Gastrocnemius medialis (tissue), 4 donors: ENCODE measurements at regions not wholly inside any gene's neighbourhood (a gene's known extent, or its start where the extent isn't known, plus 50 kb on each side); places are given as distances from the start of the nearest gene placed in this dataset.

Experiments
- ATAC-seq, 2 donors: fragments of 150-250 bp; one replicate each; pipeline ENCODE4 v1.9.1; 2016
- DNase-seq, 2 donors: peaks; one replicate each; pipeline ENCODE4 v3.0.0-alpha.2; 2019
- H3K27ac ChIP-seq, 4 donors: fragments of 200-600 bp; sonication (generic); 1 replicate in 1 of 4; 2 replicates in 3 of 4; pipeline ENCODE4 v1.5.1; 2016 to 2018; ENCODE audit warnings: mild to moderate bottlenecking in 2 of 4, moderate library complexity in 1 of 4
- H3K27me3 ChIP-seq, 3 donors: fragments of 200-600 bp; sonication (generic) in 2 of 3; 1 replicate in 1 of 3; 2 replicates in 2 of 3; pipeline versions ENCODE4 v1.5.1 to v1.6.0; 2016 to 2019; ENCODE audit warnings: mild to moderate bottlenecking in 1 of 3, moderate library complexity in 1 of 3
- H3K36me3 ChIP-seq, 2 donors: fragments of 200-600 bp; sonication (generic) in 1 of 2; one replicate each; pipeline ENCODE4 v1.5.1; 2017 to 2018
- H3K4me1 ChIP-seq, 2 donors: fragments of 200-600 bp; sonication (generic) in 1 of 2; one replicate each; pipeline ENCODE4 v1.5.1; 2016 to 2017; ENCODE audit warnings: mild to moderate bottlenecking in 2 of 2
- H3K4me3 ChIP-seq, 4 donors: fragments of 200-600 bp; sonication (generic) in 3 of 4; 1 replicate in 1 of 4; 2 replicates in 3 of 4; pipeline ENCODE4 v1.5.1; 2016 to 2019; ENCODE audit warnings: mild to moderate bottlenecking in 2 of 4
- H3K9me3 ChIP-seq, 3 donors: fragments of 200-600 bp; sonication (generic) in 2 of 3; 1 replicate in 1 of 3; 2 replicates in 2 of 3; pipeline ENCODE4 v1.5.1; 2016 to 2019
- POLR2A ChIP-seq, 2 donors: fragments of 450-650 bp; IDR thresholded peaks; one replicate each; pipeline ENCODE4 v1.6.1; 2017; ENCODE audit warnings: antibody characterized with exemption in 2 of 2, mild to moderate bottlenecking in 2 of 2, moderate library complexity in 2 of 2
- in situ Hi-C, 4 donors: fragments of 200-750 bp; cut with MboI; loops; one replicate each; pipeline versions ENCODE4 v1.15.0 to v1.8.0; 2017; ENCODE audit warnings: low sequenced_read_pairs in 4 of 4
- intact Hi-C: fragments of 100-400 bp; cut with DNase I; formaldehyde crosslinking; loops from one replicate; pipeline ENCODE4 v1.15.1; 2023; ENCODE audit warnings: low total_unique reads
- TF ChIP-seq, protein P1 (sequence below), 5 experiments: fragments of 450-650 bp in 3 of 5; fragments of 200-600 bp in 2 of 5; sonication (generic) in 2 of 5; IDR thresholded peaks in 4 of 5; conservative IDR thresholded peaks in 1 of 5; 1 replicate in 4 of 5; 2 replicates in 1 of 5; pipeline ENCODE4 v1.5.1; 2016 to 2019; ENCODE audit warnings: antibody characterized with exemption in 5 of 5, mild to moderate bottlenecking in 3 of 5, moderate library complexity in 3 of 5

DNA sequence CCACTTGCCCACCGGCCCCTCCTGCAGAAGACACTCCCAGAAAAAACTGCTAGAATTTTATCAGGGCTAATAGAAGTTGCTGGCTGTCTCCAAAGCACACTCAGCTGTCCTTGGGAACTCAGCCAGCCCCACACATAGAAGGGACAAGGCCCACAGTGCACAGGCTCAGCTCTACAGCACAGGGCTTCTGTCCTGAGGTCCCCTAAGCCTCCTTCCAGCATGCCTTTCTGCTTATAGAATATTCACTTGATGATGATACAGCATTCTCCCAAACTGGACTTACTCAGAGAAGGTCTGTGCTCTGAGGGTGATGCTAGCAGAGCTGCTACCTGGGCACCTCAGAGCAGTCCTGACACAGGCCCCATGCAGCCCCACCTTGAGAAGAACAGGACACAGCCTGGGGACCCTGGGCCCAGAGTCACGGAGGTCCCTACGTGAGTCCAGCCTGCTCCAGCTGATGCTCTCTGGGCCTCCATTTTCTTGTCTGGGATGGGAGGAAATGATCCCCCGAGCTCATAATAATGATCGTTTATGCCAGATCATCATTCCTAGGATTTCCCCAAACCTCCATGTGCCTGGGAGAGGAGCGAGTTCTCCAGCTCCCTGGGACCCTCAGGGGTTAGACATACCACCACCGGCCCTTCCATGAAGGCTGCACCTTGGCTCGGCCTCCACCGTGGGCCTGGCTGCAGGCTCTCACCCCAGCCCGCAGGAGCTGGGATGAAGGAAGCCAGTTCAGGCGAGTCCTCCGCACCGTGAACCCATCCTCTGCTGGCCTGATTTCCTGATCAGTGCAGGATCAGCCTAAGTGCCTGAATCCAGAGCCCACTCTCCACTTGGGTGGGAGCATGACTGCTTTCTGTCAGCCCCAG lies 145.6 kb downstream of the ZNF248 start:
- Histone ChIP-seq H3K27ac (no peak overlapping the region), H3K36me3 (no peaks in the 10 kb centered on the region), H3K9me3 (no peaks in the 10 kb centered on the region), H3K27me3 (no peaks in the 10 kb centered on the region), H3K4me3 (no peak overlapping the region), H3K4me1 (no peaks in the 10 kb centered on the region)
- DNase-seq (no peak), ATAC-seq (no peak)
- in situ Hi-C loops (no loop called here), intact Hi-C loops (no loop called here)
- no peak for TF ChIP-seq POLR2A (IDR thresholded peaks at IDR 0.05)
- TF ChIP-seq, protein P1, sequence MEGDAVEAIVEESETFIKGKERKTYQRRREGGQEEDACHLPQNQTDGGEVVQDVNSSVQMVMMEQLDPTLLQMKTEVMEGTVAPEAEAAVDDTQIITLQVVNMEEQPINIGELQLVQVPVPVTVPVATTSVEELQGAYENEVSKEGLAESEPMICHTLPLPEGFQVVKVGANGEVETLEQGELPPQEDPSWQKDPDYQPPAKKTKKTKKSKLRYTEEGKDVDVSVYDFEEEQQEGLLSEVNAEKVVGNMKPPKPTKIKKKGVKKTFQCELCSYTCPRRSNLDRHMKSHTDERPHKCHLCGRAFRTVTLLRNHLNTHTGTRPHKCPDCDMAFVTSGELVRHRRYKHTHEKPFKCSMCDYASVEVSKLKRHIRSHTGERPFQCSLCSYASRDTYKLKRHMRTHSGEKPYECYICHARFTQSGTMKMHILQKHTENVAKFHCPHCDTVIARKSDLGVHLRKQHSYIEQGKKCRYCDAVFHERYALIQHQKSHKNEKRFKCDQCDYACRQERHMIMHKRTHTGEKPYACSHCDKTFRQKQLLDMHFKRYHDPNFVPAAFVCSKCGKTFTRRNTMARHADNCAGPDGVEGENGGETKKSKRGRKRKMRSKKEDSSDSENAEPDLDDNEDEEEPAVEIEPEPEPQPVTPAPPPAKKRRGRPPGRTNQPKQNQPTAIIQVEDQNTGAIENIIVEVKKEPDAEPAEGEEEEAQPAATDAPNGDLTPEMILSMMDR (IDR thresholded peaks at IDR 0.05 in 4 of 5, conservative IDR thresholded peaks at IDR 0.05 in 1 of 5) = no peak

GRCh38 chr10:37710831-37711616 lies 146.4 kb downstream of the ZNF248 start:
- H3K27me3 ChIP-seq = no peaks in the 10 kb centered on the region
- ATAC-seq (peak in 1 of 2 donors; percentile 39), DNase-seq (no peak)
- in situ Hi-C loops = no loop called here
- H3K4me1 ChIP-seq = no peaks in the 10 kb centered on the region
- no peak overlapping the region for H3K4me3 ChIP-seq
- intact Hi-C loops = no loop called here
- TF ChIP-seq, protein P1 (IDR thresholded peaks at IDR 0.05 in 4 of 5, conservative IDR thresholded peaks at IDR 0.05 in 1 of 5) = no peak
- no peak for TF ChIP-seq POLR2A (IDR thresholded peaks at IDR 0.05)
- no peaks in the 10 kb centered on the region for H3K9me3 ChIP-seq
- no peaks in the 10 kb centered on the region for H3K36me3 ChIP-seq
- H3K27ac ChIP-seq = no peak overlapping the region

GRCh38 chr10:37707829-37708578 lies 149.4 kb downstream of the ZNF248 start:
- no peaks in the 10 kb centered on the region for H3K36me3 ChIP-seq
- no peaks in the 10 kb centered on the region for H3K27me3 ChIP-seq
- H3K9me3 ChIP-seq = no peaks in the 10 kb centered on the region
- intact Hi-C loops (no loop called here), in situ Hi-C loops (no loop called here)
- no peaks in the 10 kb centered on the region for H3K4me1 ChIP-seq
- DNase-seq (no peak), ATAC-seq (no peak)
- no peak overlapping the region for H3K27ac ChIP-seq
- H3K4me3 ChIP-seq = no peak overlapping the region
- TF ChIP-seq POLR2A (IDR thresholded peaks at IDR 0.05) = no peak
- TF ChIP-seq, protein P1 (IDR thresholded peaks at IDR 0.05 in 4 of 5, conservative IDR thresholded peaks at IDR 0.05 in 1 of 5) = no peak

GRCh38 chr10:37704566-37704965 lies 152.8 kb downstream of the ZNF248 start:
- DNase-seq = no peak
- Histone ChIP-seq H3K9me3 (no peaks in the 10 kb centered on the region), H3K4me3 (no peak overlapping the region), H3K4me1 (no peaks in the 10 kb centered on the region), H3K36me3 (no peaks in the 10 kb centered on the region), H3K27ac (no peak overlapping the region), H3K27me3 (no peaks in the 10 kb centered on the region)
- ATAC-seq = no peak
- intact Hi-C loops (no loop called here), in situ Hi-C loops (no loop called here)
- no peak for TF ChIP-seq POLR2A (IDR thresholded peaks at IDR 0.05)
- TF ChIP-seq, protein P1 (IDR thresholded peaks at IDR 0.05 in 4 of 5, conservative IDR thresholded peaks at IDR 0.05 in 1 of 5) = no peak
